Ovary (tissue), 3 donors: ENCODE measurements at regions not wholly inside any gene's neighbourhood (a gene's known extent, or its start where the extent isn't known, plus 50 kb on each side); places are given as distances from the start of the nearest gene placed in this dataset.
"Not testable (repeated sequence)": the region's sequence is repeated elsewhere in the genome, so short reads cannot be mapped to it uniquely, and the experiment has no call there.

Experiments used
- EP300 ChIP-seq: sonication (generic); formaldehyde crosslinking; IDR thresholded peaks from one replicate; pipeline ENCODE4 v1.6.1; 2017; ENCODE audit warnings: antibody characterized with exemption
- POLR2A ChIP-seq: fragments of 450-650 bp; IDR thresholded peaks from one replicate; pipeline ENCODE4 v1.6.1; 2017; ENCODE audit warnings: antibody characterized with exemption, mild to moderate bottlenecking, moderate library complexity
- TF ChIP-seq, protein P1 (sequence below), 3 donors: fragments of 450-650 bp in 2 of 3; fragments of 200-600 bp in 1 of 3; IDR thresholded peaks; one replicate each; pipeline versions ENCODE4 v1.5.1 to v1.8.0; 2016 to 2022; ENCODE audit warnings: antibody characterized with exemption in 3 of 3, mild to moderate bottlenecking in 1 of 3
- donor health status: DM: no; HTN: no; CAD: no.

DNA sequence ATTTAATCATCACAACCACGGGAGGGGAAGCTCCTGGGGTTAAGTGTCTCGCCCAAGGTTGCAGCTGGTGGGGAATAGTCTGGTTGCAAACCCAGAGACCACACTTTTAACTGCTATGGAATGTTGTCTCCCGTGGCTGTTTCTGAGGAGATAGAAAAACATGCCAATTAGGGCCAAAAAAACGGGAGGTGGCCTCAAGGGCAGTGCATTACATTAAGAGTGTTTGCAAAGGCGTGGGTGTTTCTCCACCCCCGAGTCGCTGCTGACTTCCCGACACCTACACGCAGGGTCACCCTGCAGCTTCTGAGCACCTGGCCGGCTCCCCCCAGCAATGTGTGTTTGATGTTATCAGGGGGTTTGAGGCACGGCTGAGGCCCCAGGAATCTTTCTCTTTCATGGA lies 116.1 kb downstream of the NPIPA7 start:
- not testable (repeated sequence) for TF ChIP-seq POLR2A, EP300
- TF ChIP-seq, protein P1, sequence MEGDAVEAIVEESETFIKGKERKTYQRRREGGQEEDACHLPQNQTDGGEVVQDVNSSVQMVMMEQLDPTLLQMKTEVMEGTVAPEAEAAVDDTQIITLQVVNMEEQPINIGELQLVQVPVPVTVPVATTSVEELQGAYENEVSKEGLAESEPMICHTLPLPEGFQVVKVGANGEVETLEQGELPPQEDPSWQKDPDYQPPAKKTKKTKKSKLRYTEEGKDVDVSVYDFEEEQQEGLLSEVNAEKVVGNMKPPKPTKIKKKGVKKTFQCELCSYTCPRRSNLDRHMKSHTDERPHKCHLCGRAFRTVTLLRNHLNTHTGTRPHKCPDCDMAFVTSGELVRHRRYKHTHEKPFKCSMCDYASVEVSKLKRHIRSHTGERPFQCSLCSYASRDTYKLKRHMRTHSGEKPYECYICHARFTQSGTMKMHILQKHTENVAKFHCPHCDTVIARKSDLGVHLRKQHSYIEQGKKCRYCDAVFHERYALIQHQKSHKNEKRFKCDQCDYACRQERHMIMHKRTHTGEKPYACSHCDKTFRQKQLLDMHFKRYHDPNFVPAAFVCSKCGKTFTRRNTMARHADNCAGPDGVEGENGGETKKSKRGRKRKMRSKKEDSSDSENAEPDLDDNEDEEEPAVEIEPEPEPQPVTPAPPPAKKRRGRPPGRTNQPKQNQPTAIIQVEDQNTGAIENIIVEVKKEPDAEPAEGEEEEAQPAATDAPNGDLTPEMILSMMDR (IDR thresholded peaks at IDR 0.05), result not testable (repeated sequence)
